AG04450 (cell line): ENCODE measurements at regions not wholly inside any gene's neighbourhood (a gene's known extent, or its start where the extent isn't known, plus 50 kb on each side); places are given as distances from the start of the nearest gene placed in this dataset.

Source experiments
- CTCF ChIA-PET: fragments of 300-600, 350-600 bp; formaldehyde crosslinking; extraction: SDS; loops from one replicate; lab custom pipeline; 2022; ENCODE audit warnings: antibody characterized with exemption, inconsistent platforms; lab: Charles Lee
- POLR2A ChIA-PET: fragments of 350-600 bp; formaldehyde crosslinking; extraction: SDS; loops from one replicate; lab custom pipeline; 2021; ENCODE audit warnings: antibody characterized with exemption, inconsistent platforms; lab: Yijun Ruan, JAX
- DNase-seq: peaks from one replicate; pipeline ENCODE4 v3.0.0-alpha.2; 2011; ENCODE audit warnings: low read depth, low spot score
- H3K27ac ChIP-seq: one replicate; pipeline ENCODE4 v1.5.1; 2012; ENCODE audit warnings: low read depth, low read length, control low read depth
- H3K27me3 ChIP-seq: one replicate; pipeline ENCODE4 v1.6.0; 2012; ENCODE audit warnings: low read length; ENCODE audit not compliant: control insufficient read depth, insufficient read depth
- H3K4me3 ChIP-seq: 2 replicates; pipeline ENCODE4 v1.5.1; 2011; ENCODE audit warnings: mild to moderate bottlenecking, low read depth, low read length, control low read depth
- H3K9me3 ChIP-seq: 2 replicates; pipeline ENCODE4 v1.5.1; 2012; ENCODE audit warnings: low read length; ENCODE audit not compliant: control insufficient read depth, insufficient read depth
- TF ChIP-seq, protein P1 (sequence below): IDR thresholded peaks from 2 replicates; pipeline ENCODE4 v1.5.1; 2011; ENCODE audit warnings: low read depth, low read length, control low read depth, inconsistent platforms

DNA sequence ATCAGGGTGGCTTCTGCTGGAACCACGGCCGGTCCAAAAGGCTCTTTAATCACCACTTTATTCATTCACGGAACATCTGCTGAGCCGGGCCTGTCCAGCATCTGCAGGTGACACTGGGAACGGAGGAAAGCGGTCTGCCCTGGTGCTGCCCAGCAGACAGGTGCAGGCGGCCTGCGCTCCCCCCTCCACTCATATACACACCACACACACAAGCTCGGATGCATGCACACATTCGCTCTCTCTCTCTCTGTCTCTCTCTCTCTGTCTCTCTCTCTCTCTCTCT is 736.9 kb downstream of the BRD1 start:
- no peak overlapping the region for H3K4me3 ChIP-seq
- H3K9me3 ChIP-seq, result peaks cover 96% of the 10 kb centered on the region
- TF ChIP-seq, protein P1, sequence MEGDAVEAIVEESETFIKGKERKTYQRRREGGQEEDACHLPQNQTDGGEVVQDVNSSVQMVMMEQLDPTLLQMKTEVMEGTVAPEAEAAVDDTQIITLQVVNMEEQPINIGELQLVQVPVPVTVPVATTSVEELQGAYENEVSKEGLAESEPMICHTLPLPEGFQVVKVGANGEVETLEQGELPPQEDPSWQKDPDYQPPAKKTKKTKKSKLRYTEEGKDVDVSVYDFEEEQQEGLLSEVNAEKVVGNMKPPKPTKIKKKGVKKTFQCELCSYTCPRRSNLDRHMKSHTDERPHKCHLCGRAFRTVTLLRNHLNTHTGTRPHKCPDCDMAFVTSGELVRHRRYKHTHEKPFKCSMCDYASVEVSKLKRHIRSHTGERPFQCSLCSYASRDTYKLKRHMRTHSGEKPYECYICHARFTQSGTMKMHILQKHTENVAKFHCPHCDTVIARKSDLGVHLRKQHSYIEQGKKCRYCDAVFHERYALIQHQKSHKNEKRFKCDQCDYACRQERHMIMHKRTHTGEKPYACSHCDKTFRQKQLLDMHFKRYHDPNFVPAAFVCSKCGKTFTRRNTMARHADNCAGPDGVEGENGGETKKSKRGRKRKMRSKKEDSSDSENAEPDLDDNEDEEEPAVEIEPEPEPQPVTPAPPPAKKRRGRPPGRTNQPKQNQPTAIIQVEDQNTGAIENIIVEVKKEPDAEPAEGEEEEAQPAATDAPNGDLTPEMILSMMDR, result no peak
- H3K27me3 ChIP-seq, result no peaks in the 10 kb centered on the region
- ChIA-PET CTCF (no interaction called here), POLR2A (no interaction called here)
- H3K27ac ChIP-seq, result no peak overlapping the region
- DNase-seq, result no peak

DNA sequence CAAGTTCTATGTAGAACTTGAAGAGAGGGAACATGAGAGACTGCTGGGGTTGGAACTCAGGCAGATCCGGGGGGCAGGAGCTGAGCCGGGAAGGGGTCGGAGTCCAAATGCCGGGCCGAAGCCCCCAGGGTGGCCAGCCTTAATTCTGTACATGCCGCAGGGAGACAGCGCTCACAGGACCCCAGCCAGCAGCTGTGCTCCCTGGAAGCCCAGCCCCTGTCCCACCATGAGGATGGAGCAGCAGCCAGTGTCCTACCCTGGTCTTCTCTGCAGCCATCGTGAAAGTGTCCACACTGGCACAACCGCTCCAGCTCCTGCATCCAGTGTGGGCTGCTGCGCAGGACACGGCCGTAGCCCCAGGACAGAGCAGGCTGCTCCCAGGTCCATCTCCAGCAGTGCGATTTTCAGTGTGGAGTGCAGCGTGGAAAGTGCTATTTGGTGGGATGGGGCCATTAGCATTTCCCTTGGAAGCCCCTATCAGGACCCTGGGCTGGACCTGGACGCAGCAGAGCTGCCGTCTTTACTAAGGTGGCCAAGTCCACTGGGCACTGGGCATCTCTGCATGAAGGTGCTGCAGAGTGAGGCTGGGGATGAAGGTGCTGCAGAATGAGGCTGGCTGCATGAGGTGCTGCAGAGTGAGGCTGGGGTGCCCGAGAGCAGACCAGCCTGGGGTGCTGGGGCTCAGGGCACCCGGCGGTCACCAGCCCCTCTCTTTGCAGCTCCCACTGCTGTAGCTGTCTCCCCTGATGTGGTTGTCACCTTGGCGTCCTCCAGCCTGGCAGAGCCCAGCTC is 737.4 kb downstream of the BRD1 start:
- ChIA-PET POLR2A (no interaction called here), CTCF (no interaction called here)
- DNase-seq, result no peak
- TF ChIP-seq, protein P1, result no peak
- H3K27ac ChIP-seq, result no peak overlapping the region
- no peaks in the 10 kb centered on the region for H3K27me3 ChIP-seq
- H3K9me3 ChIP-seq, result peaks cover 96% of the 10 kb centered on the region
- no peak overlapping the region for H3K4me3 ChIP-seq

DNA sequence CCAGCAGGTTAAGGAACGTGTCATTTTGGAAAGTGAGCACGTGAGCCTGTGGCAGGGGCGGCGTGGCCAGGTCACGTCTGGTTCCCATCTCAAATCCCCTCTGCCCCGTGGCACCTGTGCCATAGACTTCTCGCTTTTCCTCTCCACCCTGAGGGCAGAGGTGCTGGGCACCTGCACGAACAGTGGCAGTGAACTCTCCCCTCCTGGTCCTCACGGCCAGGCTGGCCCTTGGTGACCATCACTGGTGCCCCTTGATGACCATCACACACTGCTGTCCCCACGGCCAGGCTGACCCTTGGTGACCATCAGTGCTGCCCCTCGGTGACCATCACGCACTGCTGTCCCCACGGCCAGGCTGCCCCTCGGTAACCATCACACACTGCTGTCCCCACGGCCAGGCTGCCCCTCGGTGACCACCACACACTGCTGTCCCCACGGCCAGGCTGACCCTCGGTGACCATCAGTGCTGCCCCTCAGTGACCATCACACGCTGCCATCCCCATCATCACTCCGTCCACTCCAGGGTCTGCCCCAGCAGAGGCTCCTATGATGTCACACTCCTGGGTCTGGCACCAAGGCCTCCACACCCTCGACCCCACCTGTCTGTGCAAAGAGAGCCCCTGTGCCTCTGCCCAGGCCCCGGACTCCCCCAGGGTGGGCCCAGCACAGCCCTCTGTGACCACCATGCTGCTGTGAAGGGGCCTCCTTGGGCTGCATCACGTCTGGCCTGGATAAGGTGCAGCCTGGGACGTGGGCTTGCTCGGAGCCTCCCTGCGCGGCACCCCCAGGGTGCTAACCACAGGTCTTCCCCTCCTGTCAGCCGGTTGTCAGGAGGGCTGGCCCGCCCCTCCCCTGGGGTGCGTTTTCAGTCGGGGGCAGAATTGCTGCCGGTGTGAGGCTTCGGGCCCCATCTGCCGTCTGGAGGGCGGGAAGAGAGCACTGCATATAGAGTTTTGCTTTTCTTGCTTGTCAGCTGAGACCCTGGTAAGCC is 738.6 kb downstream of the BRD1 start:
- Histone ChIP-seq H3K27me3 (no peaks in the 10 kb centered on the region), H3K9me3 (peaks cover 94% of the 10 kb centered on the region), H3K27ac (no peak overlapping the region), H3K4me3 (no peak overlapping the region)
- DNase-seq, result no peak
- POLR2A ChIA-PET, result no interaction called here
- CTCF ChIA-PET, result no interaction called here
- TF ChIP-seq, protein P1, result no peak

DNA sequence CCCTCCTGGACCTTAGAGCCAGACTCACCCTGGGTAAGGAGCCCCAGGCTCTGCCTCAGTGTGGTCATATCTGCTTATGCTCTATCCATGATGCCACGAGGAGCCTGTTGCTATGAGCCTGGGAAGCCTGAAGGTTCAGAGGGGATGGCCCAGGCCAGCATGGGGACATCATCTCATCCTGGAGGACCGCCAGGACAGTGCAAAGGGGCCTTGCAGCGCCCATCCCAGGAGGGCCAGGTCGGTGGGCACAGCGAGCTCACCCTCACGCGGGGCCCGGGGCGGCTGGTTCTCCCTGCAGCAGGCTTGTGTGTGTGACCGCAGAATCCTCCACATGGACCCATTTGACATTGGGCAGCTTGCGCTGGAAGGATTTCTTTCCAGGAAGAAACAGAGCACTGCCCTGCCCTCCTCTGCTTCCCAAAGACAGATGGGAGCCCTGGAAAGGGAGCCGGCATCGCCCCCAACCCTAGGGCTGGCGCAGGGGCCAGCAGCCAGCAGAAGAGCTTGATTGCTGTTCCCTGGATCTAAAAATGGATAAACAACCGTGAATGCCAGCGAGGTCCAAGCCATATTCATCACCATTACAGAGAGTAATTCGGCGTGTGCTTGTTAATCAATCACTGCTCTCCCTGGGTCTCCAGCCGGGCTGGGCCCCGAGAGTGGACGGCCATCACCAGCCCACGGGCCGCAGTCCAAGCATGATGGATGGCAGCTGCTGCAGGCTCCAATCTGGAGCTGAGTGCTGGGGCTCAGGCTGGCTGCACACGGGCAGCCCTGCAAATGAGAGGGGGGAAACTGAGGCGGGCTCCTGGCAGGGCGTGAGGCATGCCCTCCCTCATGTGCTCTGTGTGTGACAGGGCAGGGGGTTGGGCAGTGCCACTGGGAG is 739.7 kb downstream of the BRD1 start:
- H3K27ac ChIP-seq, result no peak overlapping the region
- TF ChIP-seq, protein P1, result no peak
- no peak overlapping the region for H3K4me3 ChIP-seq
- CTCF ChIA-PET, result no interaction called here
- no peak for DNase-seq
- POLR2A ChIA-PET, result no interaction called here
- no peaks in the 10 kb centered on the region for H3K27me3 ChIP-seq
- H3K9me3 ChIP-seq, result peaks cover 96% of the 10 kb centered on the region
